B cell (primary cell): ENCODE measurements at regions not wholly inside any gene's neighbourhood (a gene's known extent, or its start where the extent isn't known, plus 50 kb on each side); places are given as distances from the start of the nearest gene placed in this dataset.

ENCODE experiments used
- CTCF ChIP-seq: fragments of 200-600 bp; IDR thresholded peaks from one replicate; pipeline ENCODE4 v1.8.0; 2022; ENCODE audit warnings: antibody characterized with exemption, mild to moderate bottlenecking
- EZH2 ChIP-seq: IDR thresholded peaks from 2 replicates; pipeline ENCODE4 v1.6.1; 2012; ENCODE audit warnings: borderline replicate concordance, low read depth, mild to moderate bottlenecking, moderate library complexity, low read length; ENCODE audit not compliant: insufficient read depth, poor library complexity, severe bottlenecking

DNA sequence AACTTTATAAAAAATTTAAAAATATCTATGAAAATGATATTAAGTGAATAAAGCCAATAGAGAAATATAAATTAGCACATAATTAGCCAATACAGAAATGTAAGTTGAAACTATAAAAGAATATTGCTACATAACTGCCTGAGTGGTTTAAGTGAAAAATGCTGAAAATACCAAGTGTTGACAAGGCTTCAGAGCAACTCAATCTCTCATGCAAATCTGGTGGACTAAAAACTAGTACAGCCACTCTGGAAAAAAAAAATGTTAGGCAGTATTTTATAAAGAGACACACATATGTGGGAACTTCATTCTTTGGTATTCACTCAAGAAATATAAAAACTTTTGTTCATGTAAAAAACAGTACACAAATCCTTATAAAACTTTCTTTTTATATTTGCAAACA is 833.7 kb upstream of the ROBO1 start:
- TF ChIP-seq CTCF (no peak), EZH2 (no peak)
